Neural progenitor cell (in vitro differentiated cells): ENCODE measurements at regions not wholly inside any gene's neighbourhood (a gene's known extent, or its start where the extent isn't known, plus 50 kb on each side); places are given as distances from the start of the nearest gene placed in this dataset.

Experiments
- DNase-seq: peaks from one replicate; pipeline ENCODE4 v3.0.0-alpha.2; 2016; ENCODE audit warnings: low spot score
- H2AFZ ChIP-seq: fragments of 200-600 bp; sonication (generic); replicated peaks from 2 replicates; pipeline ENCODE4 v1.6.1; 2016; ENCODE audit warnings: antibody characterized with exemption
- H3F3A ChIP-seq: fragments of 200-600 bp; sonication (generic); 2 replicates; pipeline ENCODE4 v1.6.1; 2016; ENCODE audit warnings: antibody characterized with exemption, low read depth
- H3K27ac ChIP-seq: fragments of 200-600 bp; sonication (generic); 2 replicates; pipeline ENCODE4 v1.5.1; 2016; ENCODE audit warnings: mild to moderate bottlenecking
- H3K27me3 ChIP-seq: fragments of 200-600 bp; sonication (generic); 2 replicates; pipeline ENCODE4 v1.6.1; 2016; ENCODE audit warnings: mild to moderate bottlenecking, moderate library complexity
- H3K36me3 ChIP-seq: fragments of 200-600 bp; sonication (generic); 2 replicates; pipeline ENCODE4 v1.5.1; 2016
- H3K4me1 ChIP-seq: fragments of 200-600 bp; sonication (generic); 2 replicates; pipeline ENCODE4 v1.6.1; 2016; ENCODE audit warnings: mixed run types
- H3K4me2 ChIP-seq: fragments of 200-600 bp; sonication (generic); 2 replicates; pipeline ENCODE4 v1.6.1; 2016
- H3K4me3 ChIP-seq: fragments of 200-600 bp; sonication (generic); 2 replicates; pipeline ENCODE4 v1.5.1; 2016
- H3K79me2 ChIP-seq: fragments of 200-600 bp; sonication (generic); 2 replicates; pipeline ENCODE4 v1.6.1; 2016; ENCODE audit warnings: low read depth
- H3K9ac ChIP-seq: fragments of 200-600 bp; sonication (generic); 2 replicates; pipeline ENCODE4 v1.6.1; 2016
- H3K9me3 ChIP-seq: fragments of 200-600 bp; sonication (generic); 2 replicates; pipeline ENCODE4 v1.5.1; 2016; ENCODE audit warnings: low read depth
- H4K20me1 ChIP-seq: fragments of 200-600 bp; sonication (generic); 2 replicates; pipeline ENCODE4 v1.6.1; 2016; ENCODE audit warnings: low read depth
- H3K27ac Mint-ChIP-seq: 3 replicates; pipeline ENCODE4 v1.8.0; 2021; ENCODE audit warnings: mixed read lengths
- H3K27me3 Mint-ChIP-seq: 2 replicates; pipeline ENCODE4 v1.8.0; 2022; ENCODE audit warnings: low read depth, mild to moderate bottlenecking, inconsistent platforms, moderate library complexity, mixed read lengths; ENCODE audit not compliant: insufficient read depth
- H3K36me3 Mint-ChIP-seq: 3 replicates; pipeline ENCODE4 v1.8.0; 2021; ENCODE audit warnings: mixed read lengths
- H3K4me1 Mint-ChIP-seq: 3 replicates; pipeline ENCODE4 v1.8.0; 2021; ENCODE audit warnings: mixed read lengths
- H3K4me3 Mint-ChIP-seq: 3 replicates; pipeline ENCODE4 v1.8.0; 2021; ENCODE audit warnings: mild to moderate bottlenecking, moderate library complexity, mixed read lengths
- H3K9me3 Mint-ChIP-seq: 3 replicates; pipeline ENCODE4 v1.8.0; 2020; ENCODE audit warnings: mixed read lengths
- EZH2 ChIP-seq: fragments of 200-600 bp; sonication (generic); IDR thresholded peaks from 2 replicates; pipeline ENCODE4 v1.6.1; 2017; ENCODE audit warnings: antibody characterized with exemption, mild to moderate bottlenecking, moderate library complexity
- EZH2phosphoT487 ChIP-seq: fragments of 200-600 bp; sonication (generic); IDR thresholded peaks from 2 replicates; pipeline ENCODE4 v1.6.1; 2017; ENCODE audit warnings: antibody characterized with exemption
- TF ChIP-seq, protein P1 (sequence below): fragments of 200-600 bp; sonication (generic); IDR thresholded peaks from 2 replicates; pipeline ENCODE4 v1.5.1; 2017; ENCODE audit warnings: antibody characterized with exemption, mild to moderate bottlenecking

DNA sequence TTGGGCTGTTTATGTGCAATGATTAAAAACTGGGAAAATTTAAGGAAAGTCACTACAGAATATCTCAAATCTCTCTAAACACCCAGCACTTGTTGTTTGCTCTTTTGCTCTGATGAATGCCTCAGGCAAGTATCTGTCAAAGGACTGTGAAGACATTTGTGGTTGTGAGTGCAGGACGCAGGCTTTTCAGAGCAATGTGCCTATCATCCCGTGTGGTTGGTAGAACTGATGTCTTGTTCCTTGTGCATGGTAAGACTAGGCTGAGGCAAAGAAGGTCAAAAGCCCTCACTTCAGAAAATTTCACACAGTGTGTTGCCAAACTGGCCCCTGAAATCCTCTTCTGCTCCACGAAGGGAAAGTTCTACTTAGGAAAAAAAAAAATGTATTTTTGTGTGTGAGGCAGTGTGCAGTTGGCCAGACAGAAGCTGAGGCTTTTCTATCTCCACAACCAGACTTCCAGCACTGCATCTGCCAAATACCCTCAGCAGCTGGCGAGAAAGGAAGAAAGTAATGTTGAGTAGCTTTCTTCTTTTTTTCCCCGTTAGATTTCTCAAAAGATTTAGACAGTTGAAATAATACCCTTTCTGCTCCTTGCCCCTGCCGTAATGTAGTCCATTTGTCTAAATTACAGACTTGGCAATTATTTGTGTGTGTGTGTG lies 1103.1 kb downstream of the VRK1 start:
- H3K36me3 Mint-ChIP-seq, result no peaks in the 10 kb centered on the region
- no peak overlapping the region for H3K4me3 Mint-ChIP-seq
- Histone ChIP-seq H3K4me1 (no peaks in the 10 kb centered on the region), H3F3A (no peaks in the 10 kb centered on the region), H4K20me1 (no peaks in the 10 kb centered on the region), H2AFZ (no peak overlapping the region), H3K79me2 (no peaks in the 10 kb centered on the region), H3K9ac (no peak overlapping the region), H3K4me2 (no peak overlapping the region), H3K27me3 (no peaks in the 10 kb centered on the region), H3K27ac (no peak overlapping the region), H3K4me3 (no peak overlapping the region), H3K36me3 (no peaks in the 10 kb centered on the region), H3K9me3 (no peaks in the 10 kb centered on the region)
- H3K27ac Mint-ChIP-seq, result no peak overlapping the region
- no peaks in the 10 kb centered on the region for H3K9me3 Mint-ChIP-seq
- H3K4me1 Mint-ChIP-seq, result no peaks in the 10 kb centered on the region
- DNase-seq, result no peak
- TF ChIP-seq EZH2phosphoT487 (no peak), EZH2 (no peak)
- TF ChIP-seq, protein P1, sequence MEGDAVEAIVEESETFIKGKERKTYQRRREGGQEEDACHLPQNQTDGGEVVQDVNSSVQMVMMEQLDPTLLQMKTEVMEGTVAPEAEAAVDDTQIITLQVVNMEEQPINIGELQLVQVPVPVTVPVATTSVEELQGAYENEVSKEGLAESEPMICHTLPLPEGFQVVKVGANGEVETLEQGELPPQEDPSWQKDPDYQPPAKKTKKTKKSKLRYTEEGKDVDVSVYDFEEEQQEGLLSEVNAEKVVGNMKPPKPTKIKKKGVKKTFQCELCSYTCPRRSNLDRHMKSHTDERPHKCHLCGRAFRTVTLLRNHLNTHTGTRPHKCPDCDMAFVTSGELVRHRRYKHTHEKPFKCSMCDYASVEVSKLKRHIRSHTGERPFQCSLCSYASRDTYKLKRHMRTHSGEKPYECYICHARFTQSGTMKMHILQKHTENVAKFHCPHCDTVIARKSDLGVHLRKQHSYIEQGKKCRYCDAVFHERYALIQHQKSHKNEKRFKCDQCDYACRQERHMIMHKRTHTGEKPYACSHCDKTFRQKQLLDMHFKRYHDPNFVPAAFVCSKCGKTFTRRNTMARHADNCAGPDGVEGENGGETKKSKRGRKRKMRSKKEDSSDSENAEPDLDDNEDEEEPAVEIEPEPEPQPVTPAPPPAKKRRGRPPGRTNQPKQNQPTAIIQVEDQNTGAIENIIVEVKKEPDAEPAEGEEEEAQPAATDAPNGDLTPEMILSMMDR, result no peak
- no peaks in the 10 kb centered on the region for H3K27me3 Mint-ChIP-seq

DNA sequence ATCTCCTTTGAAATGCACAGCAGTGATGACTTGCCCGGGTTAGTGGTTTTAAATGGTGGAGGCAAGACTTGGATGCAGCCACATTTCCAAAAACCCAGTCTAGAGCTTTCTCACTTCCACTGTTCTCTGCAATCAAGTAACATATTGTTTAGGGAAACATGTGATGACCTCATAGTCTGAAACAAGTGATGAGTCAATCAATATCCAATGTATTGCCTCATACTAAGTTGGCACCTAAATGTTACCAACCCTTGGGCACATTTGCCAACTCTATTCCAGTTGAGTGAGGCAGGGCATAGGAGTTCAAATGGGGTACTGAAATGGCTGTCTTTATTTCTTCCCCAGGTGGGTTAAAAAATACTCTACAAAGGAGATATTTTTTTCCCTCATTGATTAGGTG lies 1105.4 kb downstream of the VRK1 start:
- H3K9ac ChIP-seq, result no peak overlapping the region
- H3K27me3 ChIP-seq, result no peaks in the 10 kb centered on the region
- H4K20me1 ChIP-seq, result no peaks in the 10 kb centered on the region
- no peak overlapping the region for H3K4me2 ChIP-seq
- DNase-seq, result no peak
- H3K4me1 ChIP-seq, result peaks cover 7% of the 10 kb centered on the region
- H3K36me3 ChIP-seq, result no peaks in the 10 kb centered on the region
- no peaks in the 10 kb centered on the region for H3K27me3 Mint-ChIP-seq
- H3K27ac ChIP-seq, result no peak overlapping the region
- peaks cover under 1% of the 10 kb centered on the region for H3K9me3 Mint-ChIP-seq
- no peaks in the 10 kb centered on the region for H3K4me1 Mint-ChIP-seq
- H3K36me3 Mint-ChIP-seq, result no peaks in the 10 kb centered on the region
- H2AFZ ChIP-seq, result no peak overlapping the region
- no peaks in the 10 kb centered on the region for H3K79me2 ChIP-seq
- H3K4me3 ChIP-seq, result no peak overlapping the region
- no peak overlapping the region for H3K4me3 Mint-ChIP-seq
- no peaks in the 10 kb centered on the region for H3F3A ChIP-seq
- H3K27ac Mint-ChIP-seq, result no peak overlapping the region
- TF ChIP-seq, protein P1, result no peak
- TF ChIP-seq EZH2, result no peak
- TF ChIP-seq EZH2phosphoT487, result no peak
- H3K9me3 ChIP-seq, result no peaks in the 10 kb centered on the region

DNA sequence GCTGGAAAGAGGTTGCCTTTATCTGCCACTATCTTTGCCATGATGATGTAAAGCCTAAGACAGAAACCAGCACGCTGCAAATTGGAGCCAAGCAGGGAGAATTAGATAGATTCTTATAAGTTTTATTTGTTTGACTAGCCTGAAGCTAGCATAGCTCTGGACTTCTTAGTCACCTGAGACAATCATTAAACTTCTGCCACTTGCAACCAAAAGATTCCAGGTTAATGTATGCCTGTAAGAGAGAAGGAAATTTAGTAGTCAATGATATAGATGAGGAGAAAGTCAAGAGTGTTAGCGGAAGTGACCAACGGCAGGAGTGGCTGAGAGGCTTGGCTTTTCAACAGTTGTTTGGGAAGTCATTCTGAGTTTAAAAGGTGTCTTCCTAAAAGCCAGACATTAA lies 1106.6 kb downstream of the VRK1 start:
- H3K4me1 Mint-ChIP-seq, result no peaks in the 10 kb centered on the region
- no peak overlapping the region for H3K27ac Mint-ChIP-seq
- Histone ChIP-seq H3K36me3 (no peaks in the 10 kb centered on the region), H3K9me3 (no peaks in the 10 kb centered on the region), H3K4me3 (no peak overlapping the region), H3K79me2 (no peaks in the 10 kb centered on the region), H3K4me2 (no peak overlapping the region), H3F3A (no peaks in the 10 kb centered on the region), H4K20me1 (no peaks in the 10 kb centered on the region), H2AFZ (peak overlapping the region; percentile 68), H3K4me1 (peaks cover 7% of the 10 kb centered on the region), H3K9ac (no peak overlapping the region), H3K27me3 (no peaks in the 10 kb centered on the region), H3K27ac (no peak overlapping the region)
- H3K9me3 Mint-ChIP-seq, result peaks cover 12% of the 10 kb centered on the region
- TF ChIP-seq EZH2phosphoT487 (no peak), EZH2 (no peak)
- TF ChIP-seq, protein P1, result no peak
- DNase-seq, result no peak
- H3K36me3 Mint-ChIP-seq, result no peaks in the 10 kb centered on the region
- no peaks in the 10 kb centered on the region for H3K27me3 Mint-ChIP-seq
- H3K4me3 Mint-ChIP-seq, result no peak overlapping the region
